ENCODE measurements at regions not wholly inside any gene's neighbourhood (a gene's known extent, or its start where the extent isn't known, plus 50 kb on each side); places are given as distances from the start of the nearest gene placed in this dataset.

DNA sequence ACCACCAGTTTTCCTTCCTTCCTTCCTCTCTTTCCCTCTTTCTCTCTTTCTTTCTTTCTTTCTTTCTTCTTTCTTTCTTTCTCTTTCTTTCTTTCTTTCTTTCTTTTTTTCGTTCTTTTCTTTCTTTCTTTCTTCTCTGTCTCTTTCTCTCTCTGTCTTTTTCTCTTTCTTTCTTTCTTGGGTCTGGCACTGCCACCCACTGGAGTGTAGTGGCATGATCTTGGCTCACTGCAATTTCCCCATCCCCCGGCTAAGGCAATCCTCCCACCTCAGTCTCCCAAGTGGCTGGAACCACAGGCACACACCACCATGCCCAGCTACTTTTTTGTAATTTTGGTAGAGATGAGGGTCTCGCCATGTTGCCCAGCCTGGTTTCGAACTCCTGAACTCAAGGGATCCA is 51.6 kb upstream of the NHS start:
- H3K4me1 ChIP-seq (ENCODE audit: control insufficient read depth, insufficient read depth, low read depth, low read length): no peaks in the 10 kb centered on the region
- H2AFZ ChIP-seq (ENCODE audit: low read depth, low read length): no peak overlapping the region
- no peak overlapping the region for H3K4me2 ChIP-seq (ENCODE audit: low read length, poor library complexity, severe bottlenecking)
- no peak overlapping the region for H3K27ac ChIP-seq (ENCODE audit: low read length, poor library complexity, severe bottlenecking)
- no peak overlapping the region for H3K4me3 ChIP-seq (ENCODE audit: insufficient read depth in 1 of 2, low read depth in 1 of 2, low read length in 2 of 2)
- H4K91ac ChIP-seq (ENCODE audit: low read length): no peak overlapping the region
- no peaks in the 10 kb centered on the region for H3K36me3 ChIP-seq (ENCODE audit: control insufficient read depth in 1 of 2, insufficient read depth in 2 of 2, low read depth in 1 of 2, low read length in 2 of 2)
- H3K23ac ChIP-seq (ENCODE audit: low read length in 2 of 2): no peak overlapping the region
- no peak for DNase-seq
- H2BK120ac ChIP-seq (ENCODE audit: low read depth, low read length): no peak overlapping the region
- no peak overlapping the region for H4K8ac ChIP-seq (ENCODE audit: low read length)
- no peak overlapping the region for H2BK12ac ChIP-seq (ENCODE audit: low read length in 2 of 2)
- H2BK5ac ChIP-seq (ENCODE audit: low read depth, low read length, poor library complexity, severe bottlenecking): no peak overlapping the region
- no peak overlapping the region for H3K4ac ChIP-seq (ENCODE audit: low read depth in 1 of 2, low read length in 2 of 2)
- H3K9me3 ChIP-seq (ENCODE audit: control insufficient read depth, low read length): no peaks in the 10 kb centered on the region
- H3K18ac ChIP-seq (ENCODE audit: low read depth in 1 of 2, low read length in 2 of 2): no peak overlapping the region
- WGBS: 63% methylated on average over 3 of the region's 4 CpGs
- no peaks in the 10 kb centered on the region for H3K79me1 ChIP-seq (replicated peaks; ENCODE audit: low read length, poor library complexity, severe bottlenecking)
- no peaks in the 10 kb centered on the region for H3K27me3 ChIP-seq (ENCODE audit: control insufficient read depth in 1 of 2, insufficient read depth in 1 of 2, low read length in 2 of 2)
- no peak overlapping the region for H2AK5ac ChIP-seq (ENCODE audit: low read length, severe bottlenecking)
- H2BK15ac ChIP-seq (ENCODE audit: low read depth, poor library complexity, severe bottlenecking): no peak overlapping the region
- H3K14ac ChIP-seq (ENCODE audit: low read length in 2 of 2): no peak overlapping the region
- no peak overlapping the region for H3K9ac ChIP-seq (ENCODE audit: low read length)

Data from mesenchymal stem cell (in vitro differentiated cells and primary cell).